Urinary bladder (tissue), 3 donors: ENCODE measurements at regions not wholly inside any gene's neighbourhood (a gene's known extent, or its start where the extent isn't known, plus 50 kb on each side); places are given as distances from the start of the nearest gene placed in this dataset.
"Not testable (repeated sequence)": the region's sequence is repeated elsewhere in the genome, so short reads cannot be mapped to it uniquely, and the experiment has no call there.

ENCODE experiments used
- DNase-seq: peaks from one replicate; pipeline ENCODE4 v3.0.0-alpha.2; 2015; ENCODE audit errors: extremely low spot score
- H3K27ac ChIP-seq: one replicate; pipeline ENCODE4 v1.5.1; 2013; ENCODE audit warnings: low read depth, mild to moderate bottlenecking, moderate library complexity
- H3K36me3 ChIP-seq: one replicate; pipeline ENCODE4 v1.6.1; 2013; ENCODE audit warnings: mild to moderate bottlenecking, moderate library complexity; ENCODE audit not compliant: insufficient read depth
- H3K4me1 ChIP-seq: one replicate; pipeline ENCODE4 v1.6.1; 2013; ENCODE audit warnings: mild to moderate bottlenecking, moderate library complexity; ENCODE audit not compliant: insufficient read depth
- H3K4me3 ChIP-seq: one replicate; pipeline ENCODE4 v1.5.1; 2013; ENCODE audit warnings: low read depth, low read length
- WGBS: extraction: QIAGEN DNeasy Blood & Tissue Kit; methylation state at CpG from one replicate; pipeline ENCODE4 v1.1.7; 2013; 5-methylcytosine and 5-hydroxymethylcytosine counted together
- donor health status: healthy with polysubstance abuse.
- donor health status: healthy.

DNA sequence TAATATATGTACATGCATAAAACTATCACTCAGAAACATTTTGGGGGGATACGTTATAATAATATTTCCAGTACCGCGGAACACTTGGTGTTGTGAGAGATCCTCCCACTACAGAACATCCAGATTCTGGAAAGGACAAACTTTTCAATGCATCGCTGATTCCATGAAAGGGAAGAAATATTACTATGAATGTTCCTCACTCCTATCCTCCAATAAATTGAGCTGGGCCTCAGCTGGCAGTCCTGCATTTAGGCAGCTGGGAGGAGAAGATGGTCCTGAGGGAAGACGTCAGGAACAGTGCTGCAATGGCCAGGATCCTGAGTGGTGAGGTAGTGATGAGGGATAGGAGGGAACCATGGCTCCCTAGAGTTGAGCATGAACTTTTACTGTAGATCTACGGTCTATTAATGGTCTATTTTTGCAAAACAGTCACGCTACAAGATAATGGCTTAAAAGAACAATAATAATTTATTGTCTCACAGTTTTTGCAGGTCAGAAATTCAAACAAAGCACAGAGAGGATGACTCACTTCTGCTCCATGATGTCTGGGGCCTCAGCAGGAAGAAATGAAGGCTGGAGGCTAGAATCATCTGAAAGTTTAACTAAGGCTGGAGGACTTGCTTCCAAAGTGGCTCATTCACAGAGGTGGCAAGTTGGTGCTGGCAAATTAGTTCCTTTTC lies 538.1 kb downstream of the STIM2 start:
- no peak for DNase-seq
- Histone ChIP-seq H3K27ac (no peak overlapping the region), H3K36me3 (no peaks in the 10 kb centered on the region), H3K4me1 (no peaks in the 10 kb centered on the region), H3K4me3 (no peak overlapping the region)
- WGBS: 82% methylated on average over 7 of the region's 7 CpGs

- no peaks in the 10 kb centered on the region for H3K4me1 ChIP-seq
- H3K36me3 ChIP-seq: no peaks in the 10 kb centered on the region
- H3K4me3 ChIP-seq: no peak overlapping the region
- H3K27ac ChIP-seq: no peak overlapping the region
- 89% methylated on average over 1 of the region's 1 CpG for WGBS
- DNase-seq: no peak
These were observed 547.0 kb downstream of the STIM2 start for GRCh38 chr4:27407616-27408015.

- no peaks in the 10 kb centered on the region for H3K36me3 ChIP-seq
- no peaks in the 10 kb centered on the region for H3K4me1 ChIP-seq
- 91% methylated on average over 1 of the region's 1 CpG for WGBS
- H3K4me3 ChIP-seq: no peak overlapping the region
- no peak overlapping the region for H3K27ac ChIP-seq
- DNase-seq: no peak
These were observed 552.0 kb downstream of the STIM2 start for GRCh38 chr4:27412613-27413012.

- WGBS: 65% methylated on average over 3 of the region's 3 CpGs
- no peak for DNase-seq
- Histone ChIP-seq H3K4me1 (no peaks in the 10 kb centered on the region), H3K27ac (no peak overlapping the region), H3K36me3 (no peaks in the 10 kb centered on the region), H3K4me3 (no peak overlapping the region)
These were observed 554.5 kb downstream of the STIM2 start for GRCh38 chr4:27414887-27415731.

DNA sequence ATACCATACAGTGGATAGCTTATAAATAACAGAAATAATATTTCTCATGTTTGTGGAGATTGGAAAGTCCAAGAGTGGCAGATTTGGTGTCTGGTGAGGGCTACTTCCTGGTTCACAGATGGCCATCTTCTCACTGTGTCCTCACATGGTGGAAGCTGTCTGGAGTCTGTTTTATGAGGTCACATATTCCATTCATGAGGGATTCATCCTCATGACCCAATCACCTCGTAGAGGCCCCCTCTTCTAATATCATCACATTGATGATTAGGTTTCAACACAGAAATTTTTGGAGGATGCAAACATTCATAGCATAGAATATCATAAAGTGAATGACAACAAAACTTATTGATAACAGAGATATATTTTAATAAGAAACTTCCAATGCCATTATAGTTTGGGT lies 568.0 kb downstream of the STIM2 start:
- no peak for DNase-seq
- H3K4me1 ChIP-seq: no peaks in the 10 kb centered on the region
- no peaks in the 10 kb centered on the region for H3K36me3 ChIP-seq
- WGBS: 58% methylated on average over 1 of the region's 1 CpG
- no peak overlapping the region for H3K4me3 ChIP-seq
- H3K27ac ChIP-seq: no peak overlapping the region

DNA sequence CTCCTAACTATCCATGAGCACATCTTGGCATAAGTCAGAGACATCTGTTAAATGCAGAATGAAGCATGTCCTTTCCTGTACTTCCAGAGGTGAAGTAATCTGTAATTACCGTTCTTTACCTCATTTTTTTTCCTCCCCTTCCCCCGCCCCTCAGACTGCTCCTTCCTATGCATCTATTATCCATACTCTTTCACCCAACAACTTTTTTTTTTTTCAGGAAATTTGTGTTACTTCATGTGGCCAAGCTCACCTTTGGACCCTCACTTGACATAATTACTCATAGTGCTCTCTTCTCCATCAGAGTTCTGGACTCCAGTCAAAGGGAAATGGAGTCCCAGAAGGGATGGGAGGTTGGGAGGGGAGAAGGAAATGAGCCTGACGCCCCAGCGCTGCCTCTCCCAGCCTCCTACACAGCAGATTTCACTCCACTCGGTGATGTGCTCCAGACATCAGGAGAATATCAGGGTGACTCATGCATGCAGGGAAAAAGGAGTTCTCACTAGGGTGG lies 568.8 kb downstream of the STIM2 start:
- H3K36me3 ChIP-seq: no peaks in the 10 kb centered on the region
- no peak for DNase-seq
- no peak overlapping the region for H3K27ac ChIP-seq
- WGBS: 72% methylated on average over 5 of the region's 5 CpGs
- H3K4me3 ChIP-seq: no peak overlapping the region
- no peaks in the 10 kb centered on the region for H3K4me1 ChIP-seq

GRCh38 chr4:27442146-27442545 lies 581.5 kb downstream of the STIM2 start:
- Histone ChIP-seq H3K4me3 (no peak overlapping the region), H3K27ac (no peak overlapping the region), H3K4me1 (no peaks in the 10 kb centered on the region), H3K36me3 (no peaks in the 10 kb centered on the region)
- WGBS: 70% methylated on average over 1 of the region's 1 CpG
- no peak for DNase-seq

DNA sequence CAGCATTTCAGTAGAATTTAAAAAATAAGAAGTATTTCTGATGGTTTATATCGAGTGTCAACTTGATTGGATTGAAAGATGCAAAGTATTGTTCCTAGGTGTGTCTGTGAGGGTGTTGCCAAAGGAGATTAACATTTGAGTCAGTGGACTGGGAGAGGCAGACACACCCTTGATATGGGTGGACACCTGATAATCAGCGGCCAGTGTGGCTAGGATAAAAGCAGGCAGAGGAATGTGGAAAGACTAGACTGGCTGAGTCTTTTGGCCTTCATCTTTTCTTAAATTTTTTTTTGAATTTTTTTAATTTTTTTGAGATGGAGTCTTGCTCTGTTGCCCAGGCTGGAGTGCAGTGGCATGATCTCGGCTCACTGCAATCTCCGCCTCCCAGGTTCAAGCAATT lies 582.0 kb downstream of the STIM2 start:
- not testable (repeated sequence) for H3K4me3 ChIP-seq, H3K27ac ChIP-seq, DNase-seq, H3K4me1 ChIP-seq, H3K36me3 ChIP-seq
- 92% methylated on average over 4 of the region's 4 CpGs for WGBS

- no peak overlapping the region for H3K4me3 ChIP-seq
- H3K36me3 ChIP-seq: no peaks in the 10 kb centered on the region
- no peak for DNase-seq
- 88% methylated on average over 3 of the region's 3 CpGs for WGBS
- no peaks in the 10 kb centered on the region for H3K4me1 ChIP-seq
- no peak overlapping the region for H3K27ac ChIP-seq
These were observed 603.2 kb downstream of the STIM2 start for GRCh38 chr4:27463816-27464215.

DNA sequence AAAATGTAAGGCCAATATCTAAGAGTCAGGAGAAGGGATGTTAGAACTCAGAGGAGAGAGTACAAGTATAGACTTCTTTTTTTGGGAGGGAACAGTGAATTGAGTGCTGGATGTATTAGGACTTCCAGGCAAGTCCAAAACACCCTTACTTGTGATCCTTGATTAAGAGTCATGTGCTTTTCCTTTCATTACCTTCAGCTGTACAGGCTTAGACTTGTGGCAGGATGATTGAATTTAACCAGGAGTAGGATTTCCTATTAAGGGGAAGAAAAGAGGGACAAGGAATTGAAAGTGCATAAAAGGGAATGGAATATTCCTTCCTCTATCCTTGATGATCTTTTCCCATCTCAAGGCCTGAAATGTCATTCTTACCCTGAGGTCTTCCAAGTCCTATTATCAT lies 606.7 kb downstream of the STIM2 start:
- no peak for DNase-seq
- H3K4me1 ChIP-seq: no peaks in the 10 kb centered on the region
- no peaks in the 10 kb centered on the region for H3K36me3 ChIP-seq
- no peak overlapping the region for H3K4me3 ChIP-seq
- no peak overlapping the region for H3K27ac ChIP-seq

DNA sequence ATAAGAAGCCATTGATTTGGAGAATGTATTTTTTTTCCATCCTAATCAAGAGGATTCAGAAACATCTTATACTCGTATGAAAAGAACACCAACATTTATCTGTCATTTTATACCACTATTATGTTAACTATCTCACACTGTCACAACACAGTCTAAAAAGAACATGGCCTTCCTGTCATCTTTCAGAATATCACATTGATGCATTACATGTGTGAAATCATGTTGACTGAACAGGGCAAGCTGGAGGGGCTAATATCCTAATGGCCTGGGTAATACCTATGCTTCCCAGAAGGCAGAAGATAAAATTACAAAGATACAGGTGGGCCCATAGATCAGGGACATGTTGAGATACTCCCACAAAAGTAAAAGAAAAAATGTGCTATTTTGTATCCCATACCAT lies 611.7 kb downstream of the STIM2 start:
- 81% methylated on average over 1 of the region's 1 CpG for WGBS
- Histone ChIP-seq H3K27ac (no peak overlapping the region), H3K4me1 (no peaks in the 10 kb centered on the region), H3K36me3 (no peaks in the 10 kb centered on the region), H3K4me3 (no peak overlapping the region)
- DNase-seq: no peak

DNA sequence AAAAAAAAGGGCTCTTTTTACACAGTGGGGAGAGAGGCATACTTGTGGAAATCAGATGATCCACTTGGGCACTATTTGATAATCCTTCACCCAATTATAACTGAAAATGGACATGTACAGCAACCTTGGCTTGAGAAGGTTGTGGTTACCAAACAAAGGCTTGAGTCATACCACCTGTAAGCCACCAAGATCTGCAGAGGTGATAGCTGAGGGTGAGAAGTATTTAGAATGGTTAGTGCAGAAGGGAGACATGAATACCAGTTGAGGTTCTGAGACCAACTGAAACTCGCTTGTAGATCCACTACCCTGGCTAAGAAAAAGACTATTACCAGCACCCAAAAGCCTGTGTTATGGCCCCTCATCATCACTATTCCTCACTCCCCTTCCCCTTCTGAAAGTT lies 614.0 kb downstream of the STIM2 start:
- no peak for DNase-seq

DNA sequence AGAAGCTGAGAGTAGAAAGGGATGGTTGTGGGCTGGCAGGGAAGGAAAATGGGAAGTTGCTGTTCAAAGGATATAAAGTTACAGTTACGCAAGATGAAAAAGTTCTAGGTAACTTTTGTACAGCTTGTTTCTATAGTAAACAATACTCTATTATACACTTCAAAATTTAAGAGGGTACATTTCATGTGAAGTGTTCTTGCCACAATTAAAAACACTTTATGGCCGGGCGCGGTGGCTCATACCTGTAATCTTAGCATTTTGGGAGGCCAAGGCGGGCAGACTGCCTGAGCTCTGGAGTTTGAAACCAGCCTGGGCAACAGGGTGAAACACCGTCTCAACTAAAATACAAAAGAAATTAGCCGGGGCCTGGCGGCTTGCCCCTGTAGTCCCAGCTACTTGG lies 623.6 kb downstream of the STIM2 start:
- Histone ChIP-seq H3K27ac (no peak overlapping the region), H3K4me1 (no peaks in the 10 kb centered on the region), H3K36me3 (no peaks in the 10 kb centered on the region), H3K4me3 (no peak overlapping the region)
- 95% methylated on average over 8 of the region's 8 CpGs for whole genome bisulfite sequencing
- no peak for DNase-seq

More for the DNA sequence above, 614.0 kb downstream of the STIM2 start:
- Histone ChIP-seq H3K4me1 (no peaks in the 10 kb centered on the region), H3K27ac (no peak overlapping the region), H3K4me3 (no peak overlapping the region), H3K36me3 (no peaks in the 10 kb centered on the region)
- 85% methylated on average over 1 of the region's 1 CpG for WGBS

- H3K4me1 ChIP-seq: no peaks in the 10 kb centered on the region
- no peak overlapping the region for H3K27ac ChIP-seq
- no peak overlapping the region for H3K4me3 ChIP-seq
- 85% methylated on average over 4 of the region's 4 CpGs for WGBS
- no peak for DNase-seq
- no peaks in the 10 kb centered on the region for H3K36me3 ChIP-seq
These were observed 629.7 kb downstream of the STIM2 start for GRCh38 chr4:27490315-27490714.
